Stomach (tissue), 8 donors: ENCODE measurements at regions not wholly inside any gene's neighbourhood (a gene's known extent, or its start where the extent isn't known, plus 50 kb on each side); places are given as distances from the start of the nearest gene placed in this dataset.

Experiments used
- DNase-seq, 2 donors: peaks; one replicate each; pipeline versions ENCODE4 v3.0.0 to v3.0.0-alpha.2; 2013 to 2019
- H3K27ac ChIP-seq, 5 donors: fragments of 200-600 bp in 4 of 5; sonication (generic) in 4 of 5; one replicate each; pipeline ENCODE4 v1.5.1; 2013 to 2019; ENCODE audit warnings: mild to moderate bottlenecking in 1 of 5, moderate library complexity in 1 of 5
- H3K27me3 ChIP-seq, 3 donors: fragments of 200-600 bp; sonication (generic); one replicate each; pipeline ENCODE4 v1.5.1; 2017 to 2019; ENCODE audit warnings: mixed run types in 1 of 3
- H3K36me3 ChIP-seq, 4 donors: fragments of 200-600 bp; sonication (generic); 1 replicate in 3 of 4; 2 replicates in 1 of 4; pipeline ENCODE4 v1.5.1; 2016 to 2019
- H3K4me1 ChIP-seq, 4 donors: fragments of 200-600 bp; sonication (generic); one replicate each; pipeline ENCODE4 v1.5.1; 2016 to 2019
- H3K4me3 ChIP-seq, 4 donors: fragments of 200-600 bp; sonication (generic) in 3 of 4; one replicate each; pipeline ENCODE4 v1.5.1; 2016 to 2019; ENCODE audit warnings: mild to moderate bottlenecking in 1 of 4
- H3K9me3 ChIP-seq, 4 donors: fragments of 200-600 bp; sonication (generic); one replicate each; pipeline ENCODE4 v1.5.1; 2016 to 2019
- EP300 ChIP-seq: sonication (generic); formaldehyde crosslinking; IDR thresholded peaks from one replicate; pipeline ENCODE4 v1.6.1; 2017; ENCODE audit warnings: antibody characterized with exemption
- POLR2A ChIP-seq, 4 donors: fragments of 450-650 bp; IDR thresholded peaks; one replicate each; pipeline ENCODE4 v1.6.1; 2016; ENCODE audit warnings: antibody characterized with exemption in 4 of 4, control low read depth in 2 of 4, mild to moderate bottlenecking in 1 of 4, moderate library complexity in 1 of 4
- POLR2AphosphoS5 ChIP-seq, 3 donors: sonication (generic); formaldehyde crosslinking; IDR thresholded peaks; one replicate each; pipeline ENCODE4 v1.6.1; 2016; ENCODE audit warnings: antibody characterized with exemption in 3 of 3
- WGBS, 5 donors: extraction: QIAGEN DNeasy Blood & Tissue Kit in 3 of 5; methylation state at CpG; one replicate each; pipeline versions ENCODE4 v1.1.5 to v1.1.7; 2013 to 2018; 5-methylcytosine and 5-hydroxymethylcytosine counted together
- intact Hi-C: fragments of 100-400 bp; cut with DNase I; formaldehyde crosslinking; loops from one replicate; pipeline ENCODE4 v1.15.1; 2023; ENCODE audit warnings: low total_unique reads
- TF ChIP-seq, protein P1 (sequence below), 7 experiments: fragments of 450-650 bp in 4 of 7; fragments of 200-600 bp in 3 of 7; sonication (generic) in 3 of 7; IDR thresholded peaks; one replicate each; pipeline ENCODE4 v1.5.1; 2016 to 2019; ENCODE audit warnings: antibody characterized with exemption in 7 of 7, control low read depth in 2 of 7, mild to moderate bottlenecking in 1 of 7
- donor health status: healthy with polysubstance abuse.
- donor health status: Bipolar disorder and iron deficiency.
- donor health status: healthy.

DNA sequence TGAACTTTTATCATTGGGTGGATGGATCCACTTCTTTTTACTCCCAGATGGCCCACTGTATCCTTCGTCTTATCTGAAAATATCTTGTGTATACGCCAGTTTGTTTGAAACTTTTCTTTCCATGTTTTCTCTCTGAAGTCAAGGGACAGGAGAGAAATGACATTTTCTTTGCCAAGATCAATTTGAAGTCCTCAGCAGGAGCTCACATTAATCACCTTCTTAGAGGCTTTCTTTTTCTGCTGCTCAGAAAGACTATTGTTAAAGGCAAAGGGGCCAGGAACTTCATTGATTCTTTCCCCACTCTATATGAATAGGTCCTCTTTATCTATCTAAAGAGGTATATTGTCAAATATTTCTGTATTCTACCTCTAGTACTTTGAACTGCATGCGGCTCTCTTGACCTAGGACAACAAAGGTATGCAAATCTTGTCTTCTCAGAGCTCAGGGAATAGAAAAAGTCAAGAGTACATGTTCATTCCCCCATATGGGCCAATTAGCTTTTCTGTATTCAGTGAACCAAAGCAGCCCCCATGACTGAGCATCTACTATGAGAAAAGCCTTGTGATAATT, 583.3 kb downstream of the HS3ST4 start:
- intact Hi-C loops: no loop called here
- no peaks in the 10 kb centered on the region for H3K4me1 ChIP-seq
- H3K9me3 ChIP-seq: peaks cover 0 to 27% (median 18%) of the 10 kb centered on the region in 4 donors
- no peak for DNase-seq
- H3K4me3 ChIP-seq: no peak overlapping the region
- 27 to 48% (median 43%) methylated on average over 3 of the region's 3 CpGs for WGBS, 5 donors
- H3K27ac ChIP-seq: no peak overlapping the region
- TF ChIP-seq POLR2A (IDR thresholded peaks at IDR 0.05): no peak
- TF ChIP-seq POLR2AphosphoS5 (IDR thresholded peaks at IDR 0.05): no peak
- TF ChIP-seq, protein P1, sequence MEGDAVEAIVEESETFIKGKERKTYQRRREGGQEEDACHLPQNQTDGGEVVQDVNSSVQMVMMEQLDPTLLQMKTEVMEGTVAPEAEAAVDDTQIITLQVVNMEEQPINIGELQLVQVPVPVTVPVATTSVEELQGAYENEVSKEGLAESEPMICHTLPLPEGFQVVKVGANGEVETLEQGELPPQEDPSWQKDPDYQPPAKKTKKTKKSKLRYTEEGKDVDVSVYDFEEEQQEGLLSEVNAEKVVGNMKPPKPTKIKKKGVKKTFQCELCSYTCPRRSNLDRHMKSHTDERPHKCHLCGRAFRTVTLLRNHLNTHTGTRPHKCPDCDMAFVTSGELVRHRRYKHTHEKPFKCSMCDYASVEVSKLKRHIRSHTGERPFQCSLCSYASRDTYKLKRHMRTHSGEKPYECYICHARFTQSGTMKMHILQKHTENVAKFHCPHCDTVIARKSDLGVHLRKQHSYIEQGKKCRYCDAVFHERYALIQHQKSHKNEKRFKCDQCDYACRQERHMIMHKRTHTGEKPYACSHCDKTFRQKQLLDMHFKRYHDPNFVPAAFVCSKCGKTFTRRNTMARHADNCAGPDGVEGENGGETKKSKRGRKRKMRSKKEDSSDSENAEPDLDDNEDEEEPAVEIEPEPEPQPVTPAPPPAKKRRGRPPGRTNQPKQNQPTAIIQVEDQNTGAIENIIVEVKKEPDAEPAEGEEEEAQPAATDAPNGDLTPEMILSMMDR (IDR thresholded peaks at IDR 0.05): no peak
- no peaks in the 10 kb centered on the region for H3K36me3 ChIP-seq
- no peaks in the 10 kb centered on the region for H3K27me3 ChIP-seq

DNA sequence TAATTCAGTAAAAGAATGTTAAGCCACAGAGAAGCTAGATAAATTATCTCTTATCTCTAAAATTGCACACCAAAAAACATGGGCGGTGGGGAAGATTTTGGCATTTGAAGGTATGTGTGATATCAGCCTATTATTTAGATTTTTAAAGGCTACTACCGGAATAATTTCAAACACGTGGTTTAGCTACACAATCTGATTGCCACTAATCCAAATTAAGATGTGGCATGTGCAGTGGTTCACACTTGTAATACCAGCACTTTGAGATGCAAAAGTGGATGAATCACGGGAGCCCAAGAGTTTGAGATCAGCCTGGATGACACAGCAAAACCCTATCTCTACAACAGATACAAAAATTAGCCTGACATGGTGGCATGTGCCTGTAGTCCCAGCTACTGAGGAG, 584.5 kb downstream of the HS3ST4 start:
- TF ChIP-seq, protein P1 (IDR thresholded peaks at IDR 0.05): no peak
- TF ChIP-seq POLR2AphosphoS5 (IDR thresholded peaks at IDR 0.05) (no peak), EP300 (no peak), POLR2A (IDR thresholded peaks at IDR 0.05) (no peak)
- 67 to 90% (median 86%) methylated on average over 4 of the region's 4 CpGs for WGBS, 5 donors
- peaks cover 0 to 27% (median 18%) of the 10 kb centered on the region in 4 donors for H3K9me3 ChIP-seq
- H3K4me1 ChIP-seq: no peaks in the 10 kb centered on the region
- H3K27me3 ChIP-seq: no peaks in the 10 kb centered on the region
- DNase-seq: no peak
- H3K4me3 ChIP-seq: no peak overlapping the region
- intact Hi-C loops: no loop called here
- no peak overlapping the region for H3K27ac ChIP-seq
- H3K36me3 ChIP-seq: no peaks in the 10 kb centered on the region

DNA sequence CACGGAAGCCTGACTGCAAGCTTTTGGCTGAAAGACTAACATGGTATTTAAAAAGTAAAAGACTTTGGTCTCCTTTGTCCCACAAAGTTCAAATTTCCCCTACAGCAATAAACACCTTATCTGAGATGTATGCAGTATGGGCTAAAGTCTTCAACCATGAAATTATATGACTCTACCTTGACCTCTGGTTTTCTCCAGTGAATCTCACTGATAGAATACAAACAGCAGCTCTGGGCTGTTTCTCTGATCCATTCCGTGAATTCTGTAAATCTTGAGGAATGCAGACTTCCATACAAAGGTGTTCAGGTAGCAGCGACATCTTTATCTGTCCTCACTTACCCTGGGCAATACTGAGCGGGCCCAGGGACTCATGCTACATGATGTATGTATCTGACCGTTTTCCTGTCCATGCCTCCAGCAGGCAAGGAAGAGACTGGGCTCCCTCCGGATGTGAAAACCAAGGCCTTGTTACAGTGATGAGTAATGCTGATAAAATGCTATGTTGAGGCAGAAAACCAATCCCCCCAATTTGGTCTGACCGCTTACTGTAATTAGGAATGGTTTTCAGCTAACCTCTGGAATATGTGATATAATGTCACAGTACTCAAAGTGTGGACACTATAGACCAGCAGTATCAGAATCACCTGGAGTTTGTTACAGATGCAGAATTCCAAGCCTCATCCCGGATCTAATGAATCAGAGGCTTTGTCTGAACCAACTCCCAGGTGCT, 589.8 kb downstream of the HS3ST4 start:
- no peak overlapping the region for H3K27ac ChIP-seq
- TF ChIP-seq EP300 (no peak), POLR2AphosphoS5 (IDR thresholded peaks at IDR 0.05) (no peak), POLR2A (IDR thresholded peaks at IDR 0.05) (no peak)
- TF ChIP-seq, protein P1 (IDR thresholded peaks at IDR 0.05): no peak
- no peak overlapping the region for H3K4me3 ChIP-seq
- no peaks in the 10 kb centered on the region for H3K4me1 ChIP-seq
- peaks cover 0 to 24% (median 16%) of the 10 kb centered on the region in 4 donors for H3K9me3 ChIP-seq
- no peaks in the 10 kb centered on the region for H3K36me3 ChIP-seq
- WGBS, 5 donors: 70 to 77% (median 71%) methylated on average over 8 of the region's 8 CpGs
- H3K27me3 ChIP-seq: no peaks in the 10 kb centered on the region
- intact Hi-C loops: no loop called here
- no peak for DNase-seq

DNA sequence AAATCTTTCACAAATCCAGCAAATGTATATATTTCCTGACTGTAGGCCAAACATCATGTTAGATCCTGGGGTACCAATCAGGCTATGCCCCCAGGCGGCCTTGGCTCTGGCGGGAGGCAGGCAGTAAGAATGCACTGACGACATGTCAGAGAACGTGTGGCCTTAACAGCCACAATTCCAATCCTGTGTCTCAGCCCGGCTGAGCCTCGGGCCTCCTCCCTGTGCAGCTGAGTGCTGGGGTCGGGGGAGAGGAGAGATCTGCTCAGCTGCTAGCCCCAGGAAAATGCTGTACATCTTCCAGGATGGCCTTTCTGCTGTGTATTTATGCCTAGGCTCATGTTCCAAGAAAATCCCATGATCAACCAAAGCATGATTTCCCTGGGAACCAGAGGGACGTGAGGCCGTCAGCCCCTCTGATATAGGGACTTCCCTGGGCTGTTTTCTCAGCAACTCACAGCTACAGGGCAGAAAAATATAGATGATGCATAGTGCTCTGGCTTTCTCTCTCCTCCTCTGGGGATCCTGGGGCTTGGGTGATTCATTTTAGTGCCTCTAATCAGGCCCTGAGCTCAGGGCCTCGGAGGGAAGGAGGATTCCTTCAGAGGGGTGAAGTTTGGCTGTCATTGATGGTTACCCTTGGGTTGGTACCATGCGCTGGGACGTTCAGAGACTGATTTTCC, 604.0 kb downstream of the HS3ST4 start:
- no peak overlapping the region for H3K4me3 ChIP-seq
- H3K9me3 ChIP-seq: peaks cover 0 to 7% (median 2%) of the 10 kb centered on the region in 4 donors
- WGBS, 5 donors: 62 to 76% (median 70%) methylated on average over 9 to 12 of the region's 12 CpGs
- DNase-seq: no peak
- H3K36me3 ChIP-seq: no peaks in the 10 kb centered on the region
- intact Hi-C loops: no loop called here
- TF ChIP-seq POLR2AphosphoS5 (IDR thresholded peaks at IDR 0.05) (no peak), POLR2A (IDR thresholded peaks at IDR 0.05) (no peak), EP300 (no peak)
- TF ChIP-seq, protein P1 (IDR thresholded peaks at IDR 0.05): no peak
- H3K27me3 ChIP-seq: no peaks in the 10 kb centered on the region
- H3K4me1 ChIP-seq: no peaks in the 10 kb centered on the region
- H3K27ac ChIP-seq: no peak overlapping the region
